Stimulated activated CD8-positive, alpha-beta memory T cell treated with anti-CD3 and anti-CD28 coated beads, Interleukin-2, amount 100 ng/mL, for 1 hour (primary cell): ENCODE measurements at regions not wholly inside any gene's neighbourhood (a gene's known extent, or its start where the extent isn't known, plus 50 kb on each side); places are given as distances from the start of the nearest gene placed in this dataset.

Experiments used
- DNase-seq, 2 donors: peaks; one replicate each; pipeline ENCODE4 v3.0.0-alpha.2; 2020; ENCODE audit warnings: low read depth in 2 of 2

DNA sequence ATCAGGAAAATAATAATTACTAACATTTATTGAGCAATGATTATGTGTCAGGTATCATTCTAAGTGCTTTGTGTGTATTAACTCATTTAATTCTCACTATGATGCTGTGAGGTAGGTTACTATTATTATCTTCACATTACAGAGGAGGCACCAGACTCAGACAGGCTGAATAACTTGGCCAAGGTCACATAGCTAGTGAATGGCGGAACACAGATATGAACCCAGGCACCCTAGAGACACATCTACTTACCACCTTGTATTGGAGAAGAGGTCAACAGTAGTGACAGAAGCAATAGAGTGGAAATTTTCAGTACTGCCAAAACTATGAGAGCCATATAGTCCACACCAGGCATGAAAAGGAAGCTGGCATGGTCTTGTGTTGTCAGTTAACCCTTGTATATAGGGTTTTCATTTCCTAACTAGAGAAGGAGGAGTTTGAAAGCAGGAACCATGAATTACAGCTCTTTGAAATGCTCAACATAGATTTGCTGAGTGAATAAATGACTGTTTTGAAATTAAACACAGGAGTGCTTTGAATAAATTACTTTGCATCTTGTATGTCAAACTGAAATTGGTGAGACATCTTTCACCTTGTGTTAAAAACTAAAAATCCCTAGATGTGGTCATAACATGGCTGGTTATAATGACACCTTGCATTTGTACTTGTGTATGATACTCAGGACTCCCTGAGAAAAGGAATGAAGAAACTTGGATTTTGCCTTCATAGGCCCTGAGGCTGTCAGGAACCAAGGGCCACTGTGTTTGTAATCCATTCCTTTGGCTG is 71.8 kb downstream of the RTL9 start:
- no peak for DNase-seq

DNA sequence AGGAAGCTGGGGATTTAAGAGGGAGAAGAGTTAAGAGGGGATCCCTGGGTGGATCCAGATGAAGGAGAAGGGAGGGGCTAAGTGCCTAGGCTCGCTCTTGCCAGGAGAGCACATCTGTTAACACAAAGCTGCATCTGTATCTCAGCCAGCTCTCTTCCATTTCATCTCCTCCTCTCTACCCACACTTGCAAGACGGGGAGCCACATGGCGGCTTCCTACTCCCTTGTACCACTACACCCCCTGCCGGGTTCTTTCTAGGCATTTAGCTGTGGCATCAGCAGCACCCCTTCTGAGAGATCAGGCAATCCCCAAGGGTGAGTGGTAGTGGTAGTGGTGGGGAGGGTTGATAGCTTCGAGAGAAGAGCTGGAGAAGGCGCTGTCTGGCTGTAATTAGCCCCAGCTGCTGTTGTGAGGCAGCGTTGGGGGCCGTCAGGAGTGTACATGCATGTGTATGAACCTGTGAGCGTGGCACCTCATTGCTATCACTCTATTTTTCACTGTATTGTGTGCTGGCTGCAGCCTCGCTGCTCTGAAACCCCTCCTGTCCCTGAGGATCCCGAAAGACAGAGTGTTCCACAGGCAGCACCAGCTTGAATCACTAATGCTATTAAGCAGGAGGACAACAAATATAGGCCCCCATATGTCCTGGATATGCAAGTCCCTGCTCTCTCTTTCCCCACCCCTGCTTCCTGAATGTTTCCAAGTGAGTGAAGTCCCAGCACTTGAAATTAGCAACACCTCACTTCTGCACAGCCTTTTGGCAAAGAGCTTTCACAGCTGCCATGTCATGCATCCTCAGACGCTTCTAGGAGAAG is 73.7 kb downstream of the RTL9 start:
- no peak for DNase-seq

DNA sequence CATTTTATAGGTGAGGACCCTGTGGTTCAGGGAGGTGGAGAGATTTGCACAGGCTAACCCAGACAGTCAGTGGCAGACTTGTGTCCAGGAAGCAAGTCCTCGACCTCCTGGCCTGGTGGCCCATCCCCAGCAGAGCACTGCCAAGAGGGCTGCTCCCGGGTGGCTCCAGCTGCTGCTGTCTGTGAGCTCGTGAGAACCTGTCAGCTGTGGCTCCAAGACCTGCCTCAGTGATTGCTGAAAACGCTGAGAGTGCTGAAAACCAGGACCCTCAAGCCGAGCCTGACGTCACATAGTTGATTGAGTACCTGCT is 74.2 kb downstream of the RTL9 start:
- no peak for DNase-seq

DNA sequence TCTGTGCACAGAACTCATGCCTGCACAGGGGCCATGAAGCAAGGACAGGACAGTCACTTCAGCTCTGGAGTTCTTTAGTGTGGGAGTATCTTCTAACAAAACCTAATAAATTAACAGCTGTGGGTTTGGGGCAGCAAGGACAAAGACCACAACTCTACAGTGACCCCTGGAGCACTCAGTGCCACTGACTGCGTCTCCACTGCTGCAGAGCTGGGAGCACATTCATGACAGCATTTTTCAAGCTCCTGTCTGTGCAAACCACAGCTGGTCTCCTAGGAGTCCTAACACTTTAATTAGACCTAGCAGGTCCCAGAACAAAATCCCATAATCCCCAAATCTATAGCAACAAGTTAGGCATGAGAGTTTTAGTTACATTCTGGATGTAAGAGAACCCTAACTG is 76.5 kb downstream of the RTL9 start:
- no peak for DNase-seq

DNA sequence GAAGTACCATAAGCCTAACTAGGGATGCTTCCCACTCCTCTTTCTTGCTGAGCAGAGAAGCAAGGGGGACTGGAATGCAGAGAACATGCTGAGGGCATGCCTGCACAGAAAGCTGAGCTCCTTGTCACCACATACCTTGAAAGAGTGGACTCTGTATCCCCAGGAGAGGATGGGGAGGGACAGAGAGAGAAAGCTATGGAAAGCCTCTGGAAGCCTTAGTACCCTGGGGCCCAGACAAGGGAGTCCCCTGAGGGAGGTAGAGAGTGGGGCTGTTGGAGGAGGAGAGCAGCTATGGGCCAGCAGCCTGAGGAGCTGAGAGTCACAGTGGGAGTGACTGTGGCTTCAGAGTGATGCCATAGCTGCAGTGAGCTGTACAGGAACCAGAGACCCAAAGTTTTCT is 77.9 kb downstream of the RTL9 start:
- DNase-seq, result no peak

DNA sequence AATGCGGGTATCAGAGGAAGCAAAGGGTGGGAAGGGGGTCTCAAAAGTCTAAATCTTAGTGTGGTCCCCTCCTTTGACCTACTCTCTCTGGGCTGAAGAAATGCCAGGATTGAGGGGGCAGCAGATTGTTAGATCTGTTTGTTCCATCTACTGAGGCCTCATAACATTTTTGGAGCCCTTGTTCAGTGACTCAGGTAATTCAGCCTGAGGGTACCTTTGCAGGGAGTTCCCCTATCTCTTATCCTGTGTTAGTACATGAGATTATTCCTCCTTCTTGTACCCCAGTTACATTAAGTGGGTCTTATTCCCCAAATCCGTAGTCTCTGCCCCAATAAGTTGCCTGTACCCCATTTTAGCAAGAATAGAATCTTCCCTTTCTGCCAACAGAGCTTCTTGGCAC is 79.0 kb downstream of the RTL9 start:
- DNase-seq, result no peak

DNA sequence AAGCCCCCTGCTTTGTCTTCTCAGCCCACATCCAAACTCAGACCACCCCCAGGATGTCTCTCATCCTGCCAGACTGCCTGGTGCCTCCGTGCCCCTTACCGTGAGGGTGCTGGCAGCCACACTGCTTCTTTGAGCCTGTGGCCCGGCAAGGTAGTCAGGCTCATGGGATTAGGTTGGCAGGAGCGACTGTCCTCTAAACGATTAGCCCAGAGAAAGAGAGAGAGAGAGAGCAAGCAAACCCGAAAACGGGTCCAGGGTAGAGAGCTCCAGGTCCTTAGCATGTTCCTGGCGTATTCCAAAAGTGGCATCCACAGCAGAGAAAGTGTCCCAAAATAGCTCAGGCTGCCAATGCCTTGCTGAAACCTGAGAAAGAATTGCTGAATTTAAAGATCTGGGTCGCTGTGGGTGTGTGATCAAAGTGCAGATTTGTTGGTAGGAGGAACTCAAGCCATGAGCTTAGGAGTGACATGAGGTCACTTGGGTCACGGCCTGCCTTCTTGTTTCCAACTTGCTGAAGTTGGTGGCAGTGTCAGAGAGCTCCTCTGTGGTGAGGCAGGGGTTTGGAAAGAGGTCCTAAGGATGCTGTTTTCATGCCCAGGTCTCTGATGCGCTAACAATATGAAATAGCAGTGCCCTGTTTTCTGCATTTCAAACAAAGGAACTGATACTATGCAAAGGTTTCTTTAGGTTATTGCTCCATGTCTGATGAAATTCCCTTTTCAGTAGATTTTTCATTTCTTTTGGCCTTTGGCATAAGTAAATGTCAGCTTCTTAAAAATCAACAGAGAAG is 81.6 kb downstream of the RTL9 start:
- DNase-seq, result no peak

DNA sequence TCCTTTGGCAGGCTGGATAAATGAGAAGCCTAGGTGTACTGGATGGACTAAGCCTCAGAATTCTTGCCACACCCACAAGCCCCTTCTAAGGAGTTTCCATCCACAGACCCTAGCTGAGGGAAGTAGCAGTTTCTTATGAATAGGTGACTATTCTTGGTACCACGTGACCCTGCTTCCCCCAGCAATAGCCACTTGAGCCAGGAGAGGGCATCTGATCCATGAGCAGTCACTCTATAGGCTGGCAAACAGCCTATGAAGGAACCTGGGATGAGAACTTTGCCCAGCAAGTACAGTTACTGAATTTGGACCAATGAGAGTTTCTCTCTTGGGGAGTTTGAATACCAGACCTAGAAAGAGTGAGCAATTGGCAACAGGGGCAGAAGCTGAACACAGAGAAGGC is 84.0 kb downstream of the RTL9 start:
- no peak for DNase-seq

DNA sequence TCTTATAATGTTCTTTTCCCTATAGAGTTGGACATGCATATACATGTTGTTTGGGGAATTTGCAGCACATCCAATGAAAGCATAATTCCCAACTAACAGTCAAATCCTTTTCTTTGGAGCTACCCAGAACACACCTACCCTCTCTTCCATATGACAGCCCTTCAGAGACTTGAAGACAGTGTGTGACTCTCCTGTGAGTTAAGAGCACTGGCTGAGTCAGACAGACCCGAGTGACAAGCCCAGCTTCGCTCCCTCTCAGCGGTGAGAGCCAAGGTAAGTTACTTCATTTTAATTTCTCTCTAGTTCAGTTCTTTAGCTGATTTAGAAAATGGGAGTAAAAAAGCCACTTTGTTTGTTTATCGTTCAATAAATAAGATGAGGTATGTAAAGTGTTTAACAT is 86.3 kb downstream of the RTL9 start:
- no peak for DNase-seq

DNA sequence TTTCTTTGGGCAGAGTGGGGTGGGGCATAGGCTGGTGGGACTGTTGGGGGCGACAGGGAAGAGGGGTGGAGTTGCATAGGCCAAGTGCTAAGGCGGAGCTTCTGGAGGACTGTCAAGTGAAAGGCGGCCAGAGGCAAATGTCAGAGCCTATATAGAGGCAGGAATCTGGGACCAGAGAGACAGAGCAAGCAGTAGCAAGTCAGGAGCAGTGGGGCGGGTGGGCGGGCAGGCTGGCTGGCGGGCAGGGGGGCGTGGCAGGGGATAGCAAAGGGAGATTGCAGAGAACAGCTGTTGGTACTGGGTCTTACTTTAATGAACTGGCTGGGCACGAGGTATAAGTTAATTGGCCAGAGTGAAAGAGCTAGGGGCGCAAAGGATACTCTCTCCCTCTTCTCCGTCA is 89.8 kb downstream of the RTL9 start:
- DNase-seq, result no peak

DNA sequence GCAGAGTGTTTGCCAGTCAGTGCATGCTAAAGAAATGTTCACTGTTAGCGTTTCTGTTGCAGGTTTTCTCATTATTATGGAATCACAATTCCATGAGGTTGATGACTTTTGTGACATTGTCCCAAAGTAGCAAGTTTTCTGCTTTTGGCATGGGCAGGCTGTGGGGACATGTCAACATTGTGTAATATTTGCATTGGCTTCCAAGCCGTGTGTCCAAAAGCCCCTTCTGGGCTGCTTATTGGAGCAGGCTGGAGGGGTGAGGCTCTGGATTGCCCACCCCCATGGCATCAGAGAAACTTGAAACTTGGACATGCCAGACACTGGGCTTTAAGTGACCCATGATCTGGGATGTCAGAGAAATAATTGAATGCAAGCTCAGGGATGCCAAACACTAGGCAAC is 90.7 kb downstream of the RTL9 start:
- DNase-seq, result no peak

DNA sequence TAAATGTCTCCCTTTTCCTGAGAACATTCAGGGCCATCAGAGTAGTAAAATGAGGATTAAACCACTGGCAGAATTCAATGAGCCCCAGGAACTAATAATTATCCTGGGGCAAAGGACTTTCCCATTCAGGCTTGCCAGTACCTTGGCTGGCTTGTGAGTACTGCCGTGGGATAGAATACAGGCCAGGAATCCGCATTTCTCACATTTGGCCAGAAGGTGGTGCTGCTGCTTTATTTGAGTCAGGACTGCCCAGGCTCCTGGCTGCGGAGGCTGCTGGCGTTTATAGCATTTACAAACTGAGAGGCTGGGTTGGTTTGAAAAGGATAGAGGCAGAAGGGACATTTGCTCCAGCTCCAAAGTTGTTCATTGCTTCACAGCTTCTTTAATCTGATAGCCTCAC is 91.4 kb downstream of the RTL9 start:
- peak in 1 of 2 donors; percentile 10 for DNase-seq

DNA sequence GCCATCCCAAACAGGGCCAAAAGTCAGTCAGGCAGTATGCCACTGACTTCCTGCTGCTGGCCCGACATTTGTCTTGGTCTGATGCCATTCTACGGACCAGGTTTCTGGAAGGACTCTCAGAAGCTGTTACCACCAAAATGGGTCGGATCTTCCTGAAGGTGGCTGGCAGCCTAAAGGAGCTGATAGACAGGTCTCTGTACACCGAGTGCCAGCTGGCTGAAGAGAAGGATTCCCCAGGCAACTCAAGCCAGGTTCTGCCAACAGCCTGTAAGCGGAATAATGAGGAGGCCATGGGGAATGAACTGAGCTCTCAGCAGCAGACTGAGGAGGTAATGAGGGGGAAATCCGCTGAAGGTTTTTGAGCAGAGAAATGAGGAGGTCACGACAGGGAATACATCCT is 95.7 kb downstream of the RTL9 start:
- DNase-seq, result no peak

DNA sequence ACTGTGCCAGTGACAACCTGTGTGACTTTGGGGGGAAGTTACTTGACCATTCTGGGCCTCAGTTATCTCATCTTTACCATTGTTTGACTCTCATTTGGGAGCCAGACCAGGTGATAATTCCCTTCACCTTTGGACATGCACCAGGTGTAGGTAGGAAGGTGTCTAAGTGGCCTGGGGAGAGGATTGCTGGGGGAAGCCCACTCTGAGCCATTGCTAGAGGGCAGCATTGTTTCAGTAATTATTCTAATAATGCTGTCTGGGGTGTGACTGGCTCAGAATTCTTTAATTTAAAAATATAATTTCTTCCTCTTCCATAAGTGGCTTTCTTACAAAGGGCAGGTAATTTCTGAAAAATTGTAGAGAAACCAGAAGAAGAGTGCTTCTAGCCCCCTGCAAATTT is 104.3 kb downstream of the RTL9 start:
- no peak for DNase-seq

DNA sequence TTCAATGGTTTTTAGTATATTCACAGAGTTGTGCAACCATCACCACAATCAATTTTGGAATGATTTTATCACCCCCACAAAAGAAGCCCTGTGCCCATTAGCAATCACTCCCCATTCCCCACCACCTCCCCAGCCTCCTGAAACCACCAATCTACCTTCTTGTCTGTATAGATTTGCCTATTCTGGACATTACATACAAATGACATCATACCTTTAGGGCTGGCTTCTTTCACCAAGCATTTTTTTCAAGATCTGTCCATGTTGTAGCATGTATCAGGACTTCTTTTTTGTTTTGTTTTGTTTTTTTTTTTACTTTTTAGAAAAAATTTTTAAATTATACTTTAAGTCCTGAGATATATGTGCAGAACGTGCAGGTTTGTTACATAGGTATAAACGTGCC is 108.1 kb downstream of the RTL9 start:
- no peak for DNase-seq

DNA sequence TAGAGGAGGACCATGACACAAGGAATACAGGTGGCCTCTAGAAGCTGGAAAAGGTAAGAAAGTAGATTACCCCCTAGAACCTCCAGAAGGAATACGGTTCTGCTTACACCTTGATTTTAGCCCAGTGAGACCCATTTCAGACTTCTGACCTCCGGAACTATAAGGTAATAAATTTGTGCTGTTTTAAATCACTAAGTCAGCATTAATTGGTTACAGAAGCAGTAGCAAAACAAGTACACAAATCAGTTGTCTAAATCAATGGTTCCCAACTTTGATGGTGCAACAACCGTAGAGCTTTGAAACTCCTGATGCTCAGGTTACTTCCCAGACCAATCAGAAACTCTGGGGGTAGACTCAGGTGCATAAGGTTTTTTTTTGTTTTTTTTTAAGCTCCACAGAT is 113.6 kb downstream of the RTL9 start:
- DNase-seq, result no peak

DNA sequence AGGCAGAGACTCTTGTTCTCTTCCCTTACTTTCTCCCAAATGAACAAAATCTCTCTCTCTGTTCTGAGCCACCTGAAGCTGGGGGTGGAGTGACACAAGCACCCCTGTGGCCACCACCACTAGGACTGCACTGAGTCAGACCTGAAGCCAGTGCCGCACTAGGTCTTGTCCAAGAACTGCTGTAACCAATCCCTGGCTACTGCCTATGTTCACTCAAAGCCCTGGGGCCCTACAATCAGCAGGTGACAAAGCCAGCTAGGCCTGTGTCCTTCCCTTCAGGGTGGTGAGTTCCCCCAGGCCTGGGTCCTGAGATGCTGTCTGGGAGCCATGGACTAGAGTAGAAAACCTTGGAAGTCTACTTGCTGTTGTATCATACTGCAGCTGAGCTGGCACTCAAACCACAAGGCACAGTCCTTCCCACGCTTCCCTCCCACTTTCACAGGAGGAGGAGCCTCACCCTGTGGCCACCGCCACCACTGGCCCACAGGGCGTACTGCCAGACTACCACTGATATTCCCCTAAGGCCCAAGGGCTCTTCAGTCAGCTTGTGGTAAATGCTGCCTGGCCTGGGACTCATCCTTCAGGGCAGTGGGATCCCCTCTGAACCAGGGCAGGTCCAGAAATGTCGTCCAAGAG is 119.1 kb downstream of the RTL9 start:
- no peak for DNase-seq

DNA sequence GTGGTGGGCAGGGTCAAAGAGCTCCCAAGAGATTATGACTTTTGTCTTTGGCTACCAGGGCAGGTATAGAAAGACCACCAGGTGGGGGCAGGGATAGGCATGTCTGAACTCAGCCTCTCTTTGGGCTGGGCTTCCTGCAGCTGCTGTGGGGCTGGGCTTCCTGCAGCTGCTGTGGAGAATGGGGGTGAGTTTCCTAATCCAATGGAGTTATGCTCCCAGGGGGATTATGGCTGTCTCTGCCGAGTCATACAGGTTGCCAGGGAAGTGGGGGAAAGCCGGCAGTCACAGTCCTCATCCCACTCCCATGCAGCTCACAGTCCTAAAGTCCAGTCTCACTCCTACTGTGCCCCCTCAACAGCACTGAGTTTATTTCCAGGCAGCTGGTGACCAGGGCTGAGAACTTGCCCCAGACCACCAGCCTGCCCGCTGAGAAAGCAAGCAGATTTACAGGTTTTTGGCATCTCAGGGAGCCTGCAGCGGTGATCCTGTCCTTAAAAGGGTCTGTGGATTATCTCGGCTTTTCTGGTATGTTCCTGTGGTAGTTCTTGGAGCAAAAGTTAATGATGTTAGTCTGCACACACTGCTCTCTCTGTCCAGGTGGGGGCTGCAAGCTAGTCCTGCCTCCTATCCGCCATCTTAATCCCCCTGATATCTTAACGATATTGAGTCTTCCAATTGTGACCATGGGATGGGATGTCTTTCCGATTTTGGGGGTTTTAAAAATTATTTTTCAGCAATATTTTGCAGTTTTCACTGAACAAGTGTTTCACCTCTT is 133.4 kb downstream of the RTL9 start:
- no peak for DNase-seq

DNA sequence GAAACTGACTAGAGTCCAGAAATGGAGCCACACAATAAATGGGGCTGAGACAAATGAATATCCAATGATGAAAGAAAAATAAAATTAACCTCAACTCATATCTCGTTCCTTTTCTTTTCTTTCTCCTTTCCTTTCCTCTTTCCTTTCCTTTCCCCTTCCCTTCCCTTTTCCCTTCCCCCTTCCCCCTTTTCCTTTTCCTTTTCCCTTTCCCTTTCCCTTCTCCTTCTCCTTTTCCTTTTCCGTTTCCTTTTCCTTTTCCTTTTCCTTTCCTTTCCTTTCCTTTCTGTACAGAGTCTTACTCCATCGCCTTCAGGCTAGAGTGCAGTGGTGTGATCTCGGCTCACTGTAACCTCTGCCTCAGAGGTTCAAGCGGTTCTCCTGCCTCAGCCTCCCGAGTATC is 146.3 kb downstream of the RTL9 start:
- no peak for DNase-seq

DNA sequence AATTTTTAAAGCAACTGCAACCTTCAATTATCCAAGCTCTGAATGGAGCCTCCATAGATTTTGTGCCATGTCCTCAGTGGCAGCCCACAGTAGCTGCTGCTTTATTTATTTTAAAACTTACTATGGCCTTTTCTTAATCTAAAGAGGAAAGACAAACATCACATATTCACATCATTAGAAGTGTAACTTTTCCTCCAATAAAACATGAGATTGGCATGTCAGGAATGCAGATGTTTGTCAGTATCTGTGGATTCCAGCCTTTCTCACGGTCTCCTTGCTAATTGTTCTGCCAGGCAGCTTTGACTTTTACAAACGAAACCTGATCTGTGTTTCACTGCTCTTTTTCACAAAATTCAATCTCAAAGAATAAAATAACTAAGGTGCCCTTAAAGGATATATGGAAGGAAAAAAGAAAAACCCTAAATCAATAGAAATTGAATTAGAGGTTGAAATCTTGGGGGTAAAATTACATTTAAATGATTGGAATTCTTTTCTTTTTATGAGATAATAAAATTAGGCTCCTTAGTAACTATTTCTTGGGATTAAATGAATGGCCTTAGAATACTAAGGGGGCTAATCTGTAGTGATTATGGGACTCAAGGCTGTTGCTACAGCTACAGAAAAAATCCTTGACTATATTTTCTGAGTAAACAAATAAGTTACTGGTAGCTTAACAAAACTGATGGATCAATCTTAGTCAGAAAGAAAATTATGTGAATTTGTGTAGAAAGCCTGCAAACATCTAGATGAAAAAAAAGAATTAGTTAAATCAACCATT is 151.3 kb downstream of the RTL9 start:
- no peak for DNase-seq

DNA sequence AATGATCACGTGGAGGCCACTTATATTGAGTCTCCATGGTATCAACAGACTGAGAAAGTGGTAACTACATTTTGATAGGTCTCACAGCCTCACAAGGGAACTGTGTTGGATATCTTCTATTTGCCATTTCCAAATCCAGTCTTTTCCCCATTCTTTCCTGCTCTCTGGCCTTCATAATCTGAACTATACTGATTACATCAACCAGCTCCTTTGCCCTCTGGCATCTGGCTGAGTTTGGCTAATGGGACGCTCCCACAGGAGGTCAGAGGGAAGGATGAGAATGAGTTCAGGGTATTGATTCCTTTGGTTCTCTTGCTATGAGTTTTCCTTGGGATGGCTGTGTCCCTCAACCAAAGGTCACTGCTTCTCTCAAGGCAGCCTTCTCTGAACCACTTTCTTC is 152.6 kb downstream of the RTL9 start:
- DNase-seq, result no peak
